Natural killer cell (primary cell): ENCODE measurements at regions not wholly inside any gene's neighbourhood (a gene's known extent, or its start where the extent isn't known, plus 50 kb on each side); places are given as distances from the start of the nearest gene placed in this dataset.
"Not testable (repeated sequence)": the region's sequence is repeated elsewhere in the genome, so short reads cannot be mapped to it uniquely, and the experiment has no call there.

Experiments
- ATAC-seq, 3 donors: fragments of 150-1000 bp in 2 of 3; fragments of 200-7000 bp in 1 of 3; cut with Tn5 transposase; 1 replicate in 1 of 3; 2 replicates in 2 of 3; pipeline ENCODE4 v1.10.0; 2021; ENCODE audit warnings: mild to moderate bottlenecking in 2 of 3, moderate library complexity in 2 of 3
- DNase-seq, 2 donors: peaks; one replicate each; pipeline versions ENCODE4 v3.0.0 to v3.0.0-alpha.2; 2013 to 2021; ENCODE audit warnings: mixed read lengths in 1 of 2
- H3K27ac ChIP-seq: one replicate; pipeline ENCODE4 v1.5.1; 2013; ENCODE audit warnings: mild to moderate bottlenecking, low read length
- H3K27me3 ChIP-seq: one replicate; pipeline ENCODE4 v1.6.1; 2013; ENCODE audit warnings: low read length; ENCODE audit not compliant: control insufficient read depth, insufficient read depth
- H3K36me3 ChIP-seq: one replicate; pipeline ENCODE4 v1.6.1; 2013; ENCODE audit warnings: low read length; ENCODE audit not compliant: control insufficient read depth, insufficient read depth
- H3K4me1 ChIP-seq: one replicate; pipeline ENCODE4 v1.6.1; 2013; ENCODE audit warnings: low read length; ENCODE audit not compliant: control insufficient read depth, insufficient read depth
- H3K4me3 ChIP-seq: one replicate; pipeline ENCODE4 v1.5.1; 2013; ENCODE audit warnings: low read length
- H3K9me3 ChIP-seq: one replicate; pipeline ENCODE4 v1.6.1; 2013; ENCODE audit warnings: low read length; ENCODE audit not compliant: control insufficient read depth, insufficient read depth
- H3K27ac Mint-ChIP-seq, 2 donors: one replicate each; pipeline ENCODE4 v1.8.0; 2022; ENCODE audit warnings: mild to moderate bottlenecking in 2 of 2, mixed read lengths in 2 of 2, moderate library complexity in 1 of 2
- H3K27me3 Mint-ChIP-seq, 2 donors: one replicate each; pipeline ENCODE4 v1.8.0; 2022; ENCODE audit warnings: low read depth in 2 of 2, mixed read lengths in 2 of 2
- H3K36me3 Mint-ChIP-seq: one replicate; pipeline ENCODE4 v1.8.0; 2022; ENCODE audit warnings: mixed read lengths
- H3K4me1 Mint-ChIP-seq, 2 donors: one replicate each; pipeline ENCODE4 v1.8.0; 2022; ENCODE audit warnings: mixed read lengths in 2 of 2
- H3K4me3 Mint-ChIP-seq: one replicate; pipeline ENCODE4 v1.8.0; 2022; ENCODE audit warnings: mild to moderate bottlenecking, moderate library complexity, mixed read lengths
- H3K9me3 Mint-ChIP-seq, 2 donors: one replicate each; pipeline ENCODE4 v1.8.0; 2022; ENCODE audit warnings: mixed read lengths in 2 of 2
- CTCF ChIP-seq: fragments of 200-600 bp; IDR thresholded peaks from one replicate; pipeline ENCODE4 v1.8.0; 2022; ENCODE audit warnings: antibody characterized with exemption
- WGBS: methylation state at CpG from one replicate; pipeline ENCODE4 v1.1.7; 2013; ENCODE audit warnings: missing lambda C conversion rate; ENCODE audit not compliant: insufficient coverage; 5-methylcytosine and 5-hydroxymethylcytosine counted together
- intact Hi-C: fragments of 100-400 bp; cut with micrococcal nuclease; formaldehyde crosslinking; loops from one replicate; pipeline ENCODE4 v1.14.2; 2022

- H3K36me3 Mint-ChIP-seq, result no peaks in the 10 kb centered on the region
- H3K27me3 Mint-ChIP-seq, result peaks cover 0 to 5% of the 10 kb centered on the region in 2 donors
- ATAC-seq (no peak), DNase-seq (no peak)
- Histone ChIP-seq H3K4me3 (no peak overlapping the region), H3K27ac (no peak overlapping the region), H3K36me3 (no peaks in the 10 kb centered on the region), H3K4me1 (no peaks in the 10 kb centered on the region), H3K27me3 (no peaks in the 10 kb centered on the region), H3K9me3 (no peaks in the 10 kb centered on the region)
- intact Hi-C loops, result no loop called here
- H3K27ac Mint-ChIP-seq, result no peak overlapping the region
- no peak overlapping the region for H3K4me3 Mint-ChIP-seq
- TF ChIP-seq CTCF, result no peak
- WGBS, result 86% methylated on average over 15 of the region's 16 CpGs
- peaks cover 8 to 9% of the 10 kb centered on the region in 2 donors for H3K4me1 Mint-ChIP-seq
- peaks cover 0 to 2% of the 10 kb centered on the region in 2 donors for H3K9me3 Mint-ChIP-seq
These were observed 90.3 kb downstream of the PLXNA1 start for GRCh38 chr3:127072971-127073783.

GRCh38 chr3:127073941-127074820, 91.3 kb downstream of the PLXNA1 start:
- no peak overlapping the region for H3K4me3 Mint-ChIP-seq
- no peaks in the 10 kb centered on the region for H3K36me3 ChIP-seq

GRCh38 chr3:127074900-127075360, 92.0 kb downstream of the PLXNA1 start:
- Histone ChIP-seq H3K27me3 (no peaks in the 10 kb centered on the region), H3K9me3 (no peaks in the 10 kb centered on the region), H3K27ac (no peak overlapping the region), H3K36me3 (no peaks in the 10 kb centered on the region), H3K4me3 (no peak overlapping the region), H3K4me1 (no peaks in the 10 kb centered on the region)
- Mint-ChIP-seq H3K36me3 (no peaks in the 10 kb centered on the region), H3K27ac (no peak overlapping the region), H3K4me1 (peaks cover 8 to 9% of the 10 kb centered on the region in 2 donors), H3K9me3 (peaks cover 0 to 2% of the 10 kb centered on the region in 2 donors), H3K27me3 (peaks cover 0 to 5% of the 10 kb centered on the region in 2 donors), H3K4me3 (no peak overlapping the region)
- DNase-seq, result no peak
- peak in 2 of 3 donors; percentile 31 to 65 for ATAC-seq
- intact Hi-C loops, result no loop called here
- no peak for TF ChIP-seq CTCF
- WGBS, result 19% methylated on average over 4 of the region's 4 CpGs

More at GRCh38 chr3:127073941-127074820, 91.3 kb downstream of the PLXNA1 start:
- Mint-ChIP-seq H3K36me3 (no peaks in the 10 kb centered on the region), H3K9me3 (peaks cover 0 to 2% of the 10 kb centered on the region in 2 donors), H3K27me3 (peaks cover 0 to 5% of the 10 kb centered on the region in 2 donors), H3K27ac (no peak overlapping the region), H3K4me1 (peaks cover 8 to 9% of the 10 kb centered on the region in 2 donors)
- Histone ChIP-seq H3K27me3 (no peaks in the 10 kb centered on the region), H3K9me3 (no peaks in the 10 kb centered on the region), H3K27ac (no peak overlapping the region), H3K4me1 (no peaks in the 10 kb centered on the region), H3K4me3 (no peak overlapping the region)
- ATAC-seq, result peak in 1 of 3 donors; percentile 8
- WGBS, result 72% methylated on average over 7 of the region's 7 CpGs
- TF ChIP-seq CTCF, result no peak
- intact Hi-C loops, result no loop called here
- no peak for DNase-seq

- H3K27ac Mint-ChIP-seq, H3K27me3 Mint-ChIP-seq, H3K27me3 ChIP-seq, ATAC-seq, H3K4me1 ChIP-seq, H3K36me3 Mint-ChIP-seq, H3K36me3 ChIP-seq, H3K9me3 ChIP-seq, H3K4me1 Mint-ChIP-seq, H3K4me3 ChIP-seq, H3K27ac ChIP-seq, DNase-seq, H3K4me3 Mint-ChIP-seq, H3K9me3 Mint-ChIP-seq, intact Hi-C loops: not testable (repeated sequence)
- WGBS, result 93% methylated on average over 34 of the region's 34 CpGs
These were observed 93.5 kb downstream of the PLXNA1 start for GRCh38 chr3:127076166-127076992.
